ENCODE measurements at regions not wholly inside any gene's neighbourhood (a gene's known extent, or its start where the extent isn't known, plus 50 kb on each side); places are given as distances from the start of the nearest gene placed in this dataset.

DNA sequence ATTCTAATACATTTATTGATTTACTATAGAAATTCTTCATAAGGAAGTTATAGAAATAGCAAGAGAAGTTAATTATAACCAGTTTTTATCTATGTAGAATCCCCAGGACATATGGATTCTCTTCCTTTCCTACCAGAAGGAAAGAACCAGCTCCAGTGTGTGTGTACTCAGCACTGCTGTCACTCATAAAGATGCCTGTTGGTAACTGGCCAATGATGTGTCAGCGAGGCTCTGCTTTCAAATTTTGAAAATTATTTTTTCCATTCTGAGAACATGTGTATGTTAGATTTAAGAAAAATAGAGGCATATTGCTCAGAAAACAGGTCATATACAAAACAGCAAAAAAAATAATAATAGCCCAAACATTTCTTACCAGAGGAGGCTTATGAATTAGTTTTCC is 814.8 kb upstream of the IGFBP7 start:
- TF ChIP-seq, protein P1, sequence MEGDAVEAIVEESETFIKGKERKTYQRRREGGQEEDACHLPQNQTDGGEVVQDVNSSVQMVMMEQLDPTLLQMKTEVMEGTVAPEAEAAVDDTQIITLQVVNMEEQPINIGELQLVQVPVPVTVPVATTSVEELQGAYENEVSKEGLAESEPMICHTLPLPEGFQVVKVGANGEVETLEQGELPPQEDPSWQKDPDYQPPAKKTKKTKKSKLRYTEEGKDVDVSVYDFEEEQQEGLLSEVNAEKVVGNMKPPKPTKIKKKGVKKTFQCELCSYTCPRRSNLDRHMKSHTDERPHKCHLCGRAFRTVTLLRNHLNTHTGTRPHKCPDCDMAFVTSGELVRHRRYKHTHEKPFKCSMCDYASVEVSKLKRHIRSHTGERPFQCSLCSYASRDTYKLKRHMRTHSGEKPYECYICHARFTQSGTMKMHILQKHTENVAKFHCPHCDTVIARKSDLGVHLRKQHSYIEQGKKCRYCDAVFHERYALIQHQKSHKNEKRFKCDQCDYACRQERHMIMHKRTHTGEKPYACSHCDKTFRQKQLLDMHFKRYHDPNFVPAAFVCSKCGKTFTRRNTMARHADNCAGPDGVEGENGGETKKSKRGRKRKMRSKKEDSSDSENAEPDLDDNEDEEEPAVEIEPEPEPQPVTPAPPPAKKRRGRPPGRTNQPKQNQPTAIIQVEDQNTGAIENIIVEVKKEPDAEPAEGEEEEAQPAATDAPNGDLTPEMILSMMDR (IDR thresholded peaks at IDR 0.05; ENCODE audit: low read length): no peak
- no peak for TF ChIP-seq EZH2 (IDR thresholded peaks at IDR 0.05; ENCODE audit: borderline replicate concordance, low read length)

Data from OCI-LY1 (cell line).